ENCODE measurements at regions not wholly inside any gene's neighbourhood (a gene's known extent, or its start where the extent isn't known, plus 50 kb on each side); places are given as distances from the start of the nearest gene placed in this dataset.

DNA sequence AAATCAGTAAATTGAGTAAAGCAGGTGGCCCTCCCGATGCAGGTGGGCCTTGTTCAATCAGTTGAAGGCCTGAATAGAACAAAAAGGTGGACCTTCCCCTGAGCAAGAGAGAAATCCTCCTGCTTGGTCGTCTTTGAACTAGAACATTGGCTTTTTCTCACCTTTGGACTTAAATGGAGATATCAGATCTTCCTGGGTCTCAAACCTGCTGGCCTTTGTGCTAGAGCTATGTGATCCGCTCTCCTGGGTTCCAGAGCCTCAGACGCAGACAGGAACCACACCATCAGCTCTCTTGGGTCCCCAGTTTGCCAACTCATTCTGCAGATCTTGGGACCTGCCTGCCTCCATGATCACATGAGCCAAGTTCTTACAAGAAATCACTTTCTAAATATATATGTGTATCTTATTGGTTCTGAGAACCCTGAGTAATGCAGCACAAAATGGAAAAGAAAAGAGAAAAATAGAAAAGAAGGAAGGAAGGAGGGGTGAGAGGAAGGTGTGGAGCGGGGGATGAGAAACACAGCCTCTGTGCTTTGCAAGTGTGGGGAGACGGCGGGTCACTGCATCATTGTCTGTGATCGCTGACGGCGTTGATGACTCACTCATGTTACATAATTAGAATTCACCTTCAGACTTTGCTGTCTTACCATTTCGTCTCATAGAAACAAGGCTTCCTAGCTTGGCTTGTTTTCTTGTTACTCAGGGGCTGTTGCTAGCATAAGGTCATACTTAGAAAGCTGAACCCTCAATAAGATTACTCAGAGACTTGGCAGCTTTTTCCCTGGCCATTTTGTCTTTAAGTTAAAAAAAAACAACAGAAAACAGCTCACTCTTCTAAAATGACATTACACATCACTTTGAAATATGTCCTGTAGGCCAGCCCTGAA lies 85.7 kb upstream of the NEDD9 start (continued):
- TF ChIP-seq FOXM1 (CRISPR knock-in tag; IDR thresholded peaks at IDR 0.05) (no peak), ZNF460 (CRISPR knock-in tag; IDR thresholded peaks at IDR 0.05; ENCODE audit: borderline replicate concordance) (no peak), ZNF710 (CRISPR knock-in tag; IDR thresholded peaks at IDR 0.05; ENCODE audit: borderline replicate concordance) (peak; percentile 87; the same call in 1 of the 2 replicates), MAZ (IDR thresholded peaks at IDR 0.05; ENCODE audit: borderline replicate concordance, low read depth, low read length) (no peak), MAZ (CRISPR knock-in tag; IDR thresholded peaks at IDR 0.05; ENCODE audit: low read depth) (no peak), TBX2 (CRISPR knock-in tag; IDR thresholded peaks at IDR 0.05; ENCODE audit: borderline replicate concordance) (peak; percentile 76), NCOR1 (IDR thresholded peaks at IDR 0.05; ENCODE audit: borderline replicate concordance, low read length) (peak; percentile 66; the same call in 1 of the 2 replicates), TBL1XR1 (IDR thresholded peaks at IDR 0.05; ENCODE audit: borderline replicate concordance, low read length, partially characterized antibody) (no peak), SNAPC2 (CRISPR knock-in tag; IDR thresholded peaks at IDR 0.05) (no peak), ZNF549 (CRISPR knock-in tag; IDR thresholded peaks at IDR 0.05) (no peak), ZNF597 (CRISPR knock-in tag; IDR thresholded peaks at IDR 0.05) (no peak), POGZ (CRISPR knock-in tag; IDR thresholded peaks at IDR 0.05) (peak; percentile 71), ZNF580 (CRISPR knock-in tag; IDR thresholded peaks at IDR 0.05; ENCODE audit: borderline replicate concordance, low read depth) (no peak), SUZ12 (IDR thresholded peaks at IDR 0.05; ENCODE audit: low read depth, low read length) (no peak), ZMYM3 (CRISPR knock-in tag; IDR thresholded peaks at IDR 0.05) (peak; percentile 72), ZNF432 (CRISPR knock-in tag; IDR thresholded peaks at IDR 0.05; ENCODE audit: borderline replicate concordance) (no peak), ZNF543 (CRISPR knock-in tag; IDR thresholded peaks at IDR 0.05) (no peak), TGIF2 (CRISPR knock-in tag; IDR thresholded peaks at IDR 0.05) (0 out of 2 replicates have a peak, but pooled peaks have one; percentile 25), GTF2F1 (IDR thresholded peaks at IDR 0.05; ENCODE audit: low read length) (no peak), ZNF615 (CRISPR knock-in tag; IDR thresholded peaks at IDR 0.05; ENCODE audit: borderline replicate concordance) (no peak)
- TF ChIP-seq, protein P1, sequence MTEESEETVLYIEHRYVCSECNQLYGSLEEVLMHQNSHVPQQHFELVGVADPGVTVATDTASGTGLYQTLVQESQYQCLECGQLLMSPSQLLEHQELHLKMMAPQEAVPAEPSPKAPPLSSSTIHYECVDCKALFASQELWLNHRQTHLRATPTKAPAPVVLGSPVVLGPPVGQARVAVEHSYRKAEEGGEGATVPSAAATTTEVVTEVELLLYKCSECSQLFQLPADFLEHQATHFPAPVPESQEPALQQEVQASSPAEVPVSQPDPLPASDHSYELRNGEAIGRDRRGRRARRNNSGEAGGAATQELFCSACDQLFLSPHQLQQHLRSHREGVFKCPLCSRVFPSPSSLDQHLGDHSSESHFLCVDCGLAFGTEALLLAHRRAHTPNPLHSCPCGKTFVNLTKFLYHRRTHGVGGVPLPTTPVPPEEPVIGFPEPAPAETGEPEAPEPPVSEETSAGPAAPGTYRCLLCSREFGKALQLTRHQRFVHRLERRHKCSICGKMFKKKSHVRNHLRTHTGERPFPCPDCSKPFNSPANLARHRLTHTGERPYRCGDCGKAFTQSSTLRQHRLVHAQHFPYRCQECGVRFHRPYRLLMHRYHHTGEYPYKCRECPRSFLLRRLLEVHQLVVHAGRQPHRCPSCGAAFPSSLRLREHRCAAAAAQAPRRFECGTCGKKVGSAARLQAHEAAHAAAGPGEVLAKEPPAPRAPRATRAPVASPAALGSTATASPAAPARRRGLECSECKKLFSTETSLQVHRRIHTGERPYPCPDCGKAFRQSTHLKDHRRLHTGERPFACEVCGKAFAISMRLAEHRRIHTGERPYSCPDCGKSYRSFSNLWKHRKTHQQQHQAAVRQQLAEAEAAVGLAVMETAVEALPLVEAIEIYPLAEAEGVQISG (CRISPR knock-in tag; IDR thresholded peaks at IDR 0.05): 0 out of 2 replicates have a peak, but pooled peaks have one; percentile 9
- TF ChIP-seq, protein P2, sequence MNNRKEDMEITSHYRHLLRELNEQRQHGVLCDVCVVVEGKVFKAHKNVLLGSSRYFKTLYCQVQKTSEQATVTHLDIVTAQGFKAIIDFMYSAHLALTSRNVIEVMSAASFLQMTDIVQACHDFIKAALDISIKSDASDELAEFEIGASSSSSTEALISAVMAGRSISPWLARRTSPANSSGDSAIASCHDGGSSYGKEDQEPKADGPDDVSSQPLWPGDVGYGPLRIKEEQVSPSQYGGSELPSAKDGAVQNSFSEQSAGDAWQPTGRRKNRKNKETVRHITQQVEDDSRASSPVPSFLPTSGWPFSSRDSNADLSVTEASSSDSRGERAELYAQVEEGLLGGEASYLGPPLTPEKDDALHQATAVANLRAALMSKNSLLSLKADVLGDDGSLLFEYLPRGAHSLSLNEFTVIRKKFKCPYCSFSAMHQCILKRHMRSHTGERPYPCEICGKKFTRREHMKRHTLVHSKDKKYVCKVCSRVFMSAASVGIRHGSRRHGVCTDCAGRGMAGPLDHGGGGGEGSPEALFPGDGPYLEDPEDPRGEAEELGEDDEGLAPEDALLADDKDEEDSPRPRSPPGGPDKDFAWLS (CRISPR knock-in tag; IDR thresholded peaks at IDR 0.05; ENCODE audit: borderline replicate concordance): no peak

Measured in HepG2 (cell line).